ENCODE measurements at regions not wholly inside any gene's neighbourhood (a gene's known extent, or its start where the extent isn't known, plus 50 kb on each side); places are given as distances from the start of the nearest gene placed in this dataset.

GRCh38 chr9:71254592-71255277, 133.3 kb upstream of the TRPM3 start:
- H3K9me3 ChIP-seq = no peaks in the 10 kb centered on the region

GRCh38 chr9:71253011-71253410, 131.6 kb upstream of the TRPM3 start:
- no peak for TF ChIP-seq CTCF (IDR thresholded peaks at IDR 0.05)
- TF ChIP-seq POLR2AphosphoS5 (IDR thresholded peaks at IDR 0.05) = no peak
- no peak for TF ChIP-seq EP300 (IDR thresholded peaks at IDR 0.05)
- TF ChIP-seq POLR2A (IDR thresholded peaks at IDR 0.05) = no peak
- WGBS = 46% methylated on average over 1 of the region's 1 CpG
- Histone ChIP-seq H3K27me3 (no peaks in the 10 kb centered on the region), H3K4me1 (no peaks in the 10 kb centered on the region), H3K36me3 (no peaks in the 10 kb centered on the region), H3K9me3 (no peaks in the 10 kb centered on the region), H3K4me3 (no peak overlapping the region), H3K27ac (no peak overlapping the region)
- DNase-seq (ENCODE audit: low spot score in 2 of 2) = no peak

More at GRCh38 chr9:71254592-71255277, 133.3 kb upstream of the TRPM3 start:
- no peaks in the 10 kb centered on the region for H3K36me3 ChIP-seq
- H3K4me1 ChIP-seq = no peaks in the 10 kb centered on the region
- no peak overlapping the region for H3K4me3 ChIP-seq
- TF ChIP-seq CTCF (IDR thresholded peaks at IDR 0.05) (no peak), POLR2A (IDR thresholded peaks at IDR 0.05) (no peak), POLR2AphosphoS5 (IDR thresholded peaks at IDR 0.05) (no peak), EP300 (IDR thresholded peaks at IDR 0.05) (no peak)
- no peak for DNase-seq (ENCODE audit: low spot score in 2 of 2)
- H3K27ac ChIP-seq = no peak overlapping the region
- H3K27me3 ChIP-seq = no peaks in the 10 kb centered on the region

GRCh38 chr9:71250581-71250980, 129.2 kb upstream of the TRPM3 start:
- no peak for TF ChIP-seq POLR2A (IDR thresholded peaks at IDR 0.05)
- TF ChIP-seq EP300 (IDR thresholded peaks at IDR 0.05) = no peak
- no peak for TF ChIP-seq CTCF (IDR thresholded peaks at IDR 0.05)
- no peak for TF ChIP-seq POLR2AphosphoS5 (IDR thresholded peaks at IDR 0.05)
- DNase-seq (ENCODE audit: low spot score in 2 of 2) = no peak
- no peak overlapping the region for H3K27ac ChIP-seq
- H3K4me3 ChIP-seq = no peak overlapping the region
- no peaks in the 10 kb centered on the region for H3K9me3 ChIP-seq
- WGBS = 60% methylated on average over 4 of the region's 4 CpGs
- H3K4me1 ChIP-seq = no peaks in the 10 kb centered on the region
- H3K36me3 ChIP-seq = no peaks in the 10 kb centered on the region
- H3K27me3 ChIP-seq = no peaks in the 10 kb centered on the region

- DNase-seq (ENCODE audit: low spot score in 2 of 2) = no peak
These were observed 128.4 kb upstream of the TRPM3 start for GRCh38 chr9:71249729-71250317.

More at GRCh38 chr9:71249729-71250317, 128.4 kb upstream of the TRPM3 start:
- Histone ChIP-seq H3K9me3 (no peaks in the 10 kb centered on the region), H3K27ac (no peak overlapping the region), H3K27me3 (no peaks in the 10 kb centered on the region), H3K4me3 (no peak overlapping the region), H3K36me3 (no peaks in the 10 kb centered on the region), H3K4me1 (no peaks in the 10 kb centered on the region)
- peak; percentile 32 to 51 for TF ChIP-seq CTCF (IDR thresholded peaks at IDR 0.05)
- TF ChIP-seq POLR2AphosphoS5 (IDR thresholded peaks at IDR 0.05) = no peak
- TF ChIP-seq EP300 (IDR thresholded peaks at IDR 0.05) = no peak
- WGBS = 16% methylated on average over 5 of the region's 5 CpGs

Measured in suprapubic skin (tissue), 4 donors.